SU-DHL-6 (cell line): ENCODE measurements at regions not wholly inside any gene's neighbourhood (a gene's known extent, or its start where the extent isn't known, plus 50 kb on each side); places are given as distances from the start of the nearest gene placed in this dataset.

Source experiments
- H2AFZ ChIP-seq: fragments of 200-600 bp; sonication (generic); 2 replicates; pipeline ENCODE4 v1.6.1; 2014; ENCODE audit warnings: low read depth, mild to moderate bottlenecking, moderate library complexity, mixed read lengths, antibody characterized with exemption, low read length; ENCODE audit not compliant: severe bottlenecking
- H3F3A ChIP-seq: fragments of 200-600 bp; shearing (Covaris generic); 2 replicates; pipeline ENCODE4 v1.6.0; 2016; ENCODE audit warnings: antibody characterized with exemption, mild to moderate bottlenecking; ENCODE audit not compliant: insufficient read depth
- H3K27ac ChIP-seq: fragments of 200-600 bp; sonication (generic); 2 replicates; pipeline ENCODE4 v1.5.1; 2016; ENCODE audit warnings: low read depth, mild to moderate bottlenecking, low read length, moderate library complexity, mixed read lengths
- H3K27me3 ChIP-seq: fragments of 200-600 bp; sonication (generic), shearing (Covaris generic); 2 replicates; pipeline ENCODE4 v1.6.0; 2014; ENCODE audit warnings: mild to moderate bottlenecking, low read length
- H3K36me3 ChIP-seq: fragments of 200-600 bp; sonication (generic); 2 replicates; pipeline ENCODE4 v1.6.1; 2014; ENCODE audit warnings: mild to moderate bottlenecking, low read length, mixed read lengths
- H3K4me2 ChIP-seq: fragments of 300-600, 200-600 bp; shearing (Covaris generic), sonication (generic); 2 replicates; pipeline ENCODE4 v1.6.0; 2014; ENCODE audit warnings: low read length, low read depth, mild to moderate bottlenecking; ENCODE audit not compliant: poor library complexity, severe bottlenecking
- H3K4me3 ChIP-seq: fragments of 200-600 bp; sonication (generic); 2 replicates; pipeline ENCODE4 v1.5.1; 2014; ENCODE audit warnings: antibody characterized with exemption, low read length, mild to moderate bottlenecking, mixed read lengths; ENCODE audit not compliant: insufficient read depth, poor library complexity, severe bottlenecking
- H3K79me2 ChIP-seq: fragments of 200-600 bp; sonication (generic); 2 replicates; pipeline ENCODE4 v1.6.1; 2014; ENCODE audit warnings: mild to moderate bottlenecking, low read length, moderate library complexity; ENCODE audit not compliant: insufficient read depth
- H3K9ac ChIP-seq: fragments of 200-600 bp; sonication (generic); 2 replicates; pipeline ENCODE4 v1.7.0; 2014; ENCODE audit warnings: mild to moderate bottlenecking, low read length
- H3K9me2 ChIP-seq: fragments of 200-600 bp; sonication (generic); replicated peaks from 2 replicates; pipeline ENCODE4 v1.6.1; 2014; ENCODE audit warnings: low read length; ENCODE audit not compliant: insufficient read depth
- H3K9me3 ChIP-seq: fragments of 200-600 bp; sonication (generic); 2 replicates; pipeline ENCODE4 v1.6.1; 2014; ENCODE audit warnings: low read length, mixed read lengths; ENCODE audit not compliant: insufficient read depth
- H4K20me1 ChIP-seq: fragments of 200-600 bp; sonication (generic); 2 replicates; pipeline ENCODE4 v1.6.1; 2014; ENCODE audit warnings: low read depth, mild to moderate bottlenecking, antibody characterized with exemption, low read length, moderate library complexity, mixed read lengths
- EZH2phosphoT487 ChIP-seq: fragments of 200-600 bp; sonication (generic), shearing (Covaris generic); conservative IDR thresholded peaks from 2 replicates; pipeline ENCODE4 v1.6.1; 2018; ENCODE audit warnings: mild to moderate bottlenecking, antibody characterized with exemption, low read length, moderate library complexity, mixed read lengths
- TF ChIP-seq, protein P1 (sequence below): fragments of 200-600 bp; sonication (generic); IDR thresholded peaks from one replicate; pipeline ENCODE4 v1.5.1; 2017; ENCODE audit warnings: antibody characterized with exemption, mild to moderate bottlenecking, low read length, moderate library complexity; ENCODE audit not compliant: insufficient read depth, poor library complexity, severe bottlenecking

DNA sequence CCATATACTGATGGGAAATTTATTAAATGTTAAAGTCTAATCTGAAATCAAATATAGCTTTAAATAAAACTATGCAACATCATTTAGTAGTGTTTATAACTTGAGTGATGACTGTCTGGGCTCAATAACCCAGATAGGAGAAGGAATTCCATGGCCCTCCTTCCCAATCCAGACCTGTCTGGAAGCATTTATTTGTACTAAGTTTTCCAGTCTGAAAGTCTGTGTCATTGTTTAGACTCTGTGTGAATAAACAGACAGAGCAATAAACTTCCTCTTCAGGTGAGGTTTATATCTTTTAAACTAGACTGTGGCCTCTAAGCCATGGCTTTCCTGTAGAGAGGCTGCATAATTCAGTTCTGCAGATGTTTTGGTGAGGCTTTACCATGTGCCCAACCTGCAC is 176.4 kb downstream of the SOX4 start:
- Histone ChIP-seq H4K20me1 (0 out of 2 replicates have a peak, but pooled peaks cover 4% of the 10 kb centered on the region), H3F3A (no peaks in the 10 kb centered on the region), H3K9me2 (no peaks in the 10 kb centered on the region), H3K79me2 (no peaks in the 10 kb centered on the region), H3K9me3 (no peaks in the 10 kb centered on the region), H3K4me3 (no peak overlapping the region), H3K9ac (no peak overlapping the region), H3K27ac (no peak overlapping the region), H2AFZ (no peak overlapping the region), H3K36me3 (no peaks in the 10 kb centered on the region), H3K4me2 (no peak overlapping the region), H3K27me3 (no peaks in the 10 kb centered on the region; the same call in 1 of the 2 replicates)
- TF ChIP-seq, protein P1, sequence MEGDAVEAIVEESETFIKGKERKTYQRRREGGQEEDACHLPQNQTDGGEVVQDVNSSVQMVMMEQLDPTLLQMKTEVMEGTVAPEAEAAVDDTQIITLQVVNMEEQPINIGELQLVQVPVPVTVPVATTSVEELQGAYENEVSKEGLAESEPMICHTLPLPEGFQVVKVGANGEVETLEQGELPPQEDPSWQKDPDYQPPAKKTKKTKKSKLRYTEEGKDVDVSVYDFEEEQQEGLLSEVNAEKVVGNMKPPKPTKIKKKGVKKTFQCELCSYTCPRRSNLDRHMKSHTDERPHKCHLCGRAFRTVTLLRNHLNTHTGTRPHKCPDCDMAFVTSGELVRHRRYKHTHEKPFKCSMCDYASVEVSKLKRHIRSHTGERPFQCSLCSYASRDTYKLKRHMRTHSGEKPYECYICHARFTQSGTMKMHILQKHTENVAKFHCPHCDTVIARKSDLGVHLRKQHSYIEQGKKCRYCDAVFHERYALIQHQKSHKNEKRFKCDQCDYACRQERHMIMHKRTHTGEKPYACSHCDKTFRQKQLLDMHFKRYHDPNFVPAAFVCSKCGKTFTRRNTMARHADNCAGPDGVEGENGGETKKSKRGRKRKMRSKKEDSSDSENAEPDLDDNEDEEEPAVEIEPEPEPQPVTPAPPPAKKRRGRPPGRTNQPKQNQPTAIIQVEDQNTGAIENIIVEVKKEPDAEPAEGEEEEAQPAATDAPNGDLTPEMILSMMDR = no peak
- no peak for TF ChIP-seq EZH2phosphoT487

DNA sequence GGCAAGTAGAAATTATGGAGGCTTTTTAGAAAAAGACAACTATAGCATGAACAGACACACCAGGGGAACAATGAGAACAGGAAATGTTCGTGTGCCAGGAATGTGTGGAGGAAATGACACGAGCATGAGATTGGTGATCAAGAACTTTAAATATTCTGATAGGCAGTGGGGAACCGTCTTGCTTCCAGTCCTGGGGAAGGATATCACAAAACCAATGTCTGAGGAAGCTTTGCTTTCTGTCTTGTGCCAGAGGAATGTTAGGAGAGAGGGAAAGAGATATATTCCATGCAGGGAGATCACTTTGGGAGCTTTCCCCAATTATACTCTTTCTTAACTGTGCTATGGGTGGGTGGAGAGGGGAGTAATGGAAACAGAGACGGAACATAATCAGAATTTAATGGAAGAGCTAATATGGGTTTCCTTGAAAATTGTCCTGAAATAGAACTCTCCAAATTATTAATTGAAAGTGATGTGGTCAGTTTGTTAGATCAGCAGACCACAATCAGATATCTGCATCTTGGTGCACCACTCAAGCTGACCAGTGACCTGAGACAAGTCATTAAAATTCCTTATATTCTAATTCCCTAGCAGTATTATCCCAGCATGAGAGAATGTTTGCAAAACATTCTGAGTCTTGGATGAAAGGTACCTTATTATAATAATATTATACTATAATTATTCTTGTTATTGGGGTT is 178.2 kb downstream of the SOX4 start:
- Histone ChIP-seq H2AFZ (no peak overlapping the region), H3K27me3 (no peaks in the 10 kb centered on the region; the same call in 1 of the 2 replicates), H3K9me2 (no peaks in the 10 kb centered on the region), H3K36me3 (no peaks in the 10 kb centered on the region), H3K79me2 (no peaks in the 10 kb centered on the region), H3K4me3 (no peak overlapping the region), H3K4me2 (no peak overlapping the region), H4K20me1 (0 out of 2 replicates have a peak, but pooled peaks cover 4% of the 10 kb centered on the region), H3K9ac (no peak overlapping the region), H3F3A (no peaks in the 10 kb centered on the region), H3K9me3 (no peaks in the 10 kb centered on the region), H3K27ac (no peak overlapping the region)
- TF ChIP-seq EZH2phosphoT487 = no peak
- TF ChIP-seq, protein P1 = no peak

DNA sequence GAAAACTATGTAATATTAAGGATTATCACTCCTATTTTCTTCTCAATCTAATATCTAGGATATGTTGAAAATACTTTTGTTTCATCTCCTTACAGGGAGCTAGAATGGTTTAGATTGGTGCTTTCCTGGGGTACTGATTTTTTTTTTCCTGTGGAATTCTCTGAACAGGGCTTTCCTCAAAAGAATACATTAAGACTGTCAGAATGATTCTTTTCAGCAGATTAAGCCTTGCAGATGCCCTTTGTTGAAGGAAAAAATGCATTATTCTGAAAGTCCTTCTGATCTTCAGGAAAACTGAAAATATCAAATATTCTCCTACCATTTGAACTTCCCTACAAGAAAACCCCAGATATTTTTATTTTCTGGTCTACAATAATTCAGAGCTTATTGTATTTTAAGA is 178.9 kb downstream of the SOX4 start:
- H3K9me2 ChIP-seq = no peaks in the 10 kb centered on the region
- H3K4me3 ChIP-seq = no peak overlapping the region
- no peak overlapping the region for H3K27ac ChIP-seq
- no peak overlapping the region for H2AFZ ChIP-seq
- no peaks in the 10 kb centered on the region; the same call in 1 of the 2 replicates for H3K27me3 ChIP-seq
- no peaks in the 10 kb centered on the region for H3F3A ChIP-seq
- H3K4me2 ChIP-seq = no peak overlapping the region
- TF ChIP-seq EZH2phosphoT487 = no peak
- TF ChIP-seq, protein P1 = no peak
- no peaks in the 10 kb centered on the region for H3K9me3 ChIP-seq
- H4K20me1 ChIP-seq = 0 out of 2 replicates have a peak, but pooled peaks cover 4% of the 10 kb centered on the region
- no peak overlapping the region for H3K9ac ChIP-seq
- no peaks in the 10 kb centered on the region for H3K36me3 ChIP-seq
- H3K79me2 ChIP-seq = no peaks in the 10 kb centered on the region
